Small intestine (tissue), 7 donors: ENCODE measurements at regions not wholly inside any gene's neighbourhood (a gene's known extent, or its start where the extent isn't known, plus 50 kb on each side); places are given as distances from the start of the nearest gene placed in this dataset.

Source experiments
- DNase-seq, 2 donors: peaks; one replicate each; pipeline versions ENCODE4 v3.0.0 to v3.0.0-alpha.2; 2013
- FAIRE-seq: peaks from 2 replicates; lab custom pipeline; 2012; peaks lifted over from hg19 to GRCh38; lab: Jason Lieb, UNC
- H3K27ac ChIP-seq, 3 donors: one replicate each; pipeline ENCODE4 v1.5.1; 2013; ENCODE audit warnings: low read length in 2 of 3, mild to moderate bottlenecking in 2 of 3, control low read depth in 1 of 3, inconsistent platforms in 1 of 3, low read depth in 1 of 3, moderate library complexity in 1 of 3
- H3K27me3 ChIP-seq, 3 donors: one replicate each; pipeline ENCODE4 v1.6.1; 2013; ENCODE audit warnings: low read length in 3 of 3, inconsistent platforms in 1 of 3; ENCODE audit not compliant: control insufficient read depth in 3 of 3, insufficient read depth in 3 of 3
- H3K36me3 ChIP-seq, 3 donors: one replicate each; pipeline ENCODE4 v1.6.1; 2013; ENCODE audit warnings: low read length in 3 of 3, inconsistent platforms in 1 of 3, low read depth in 1 of 3, mild to moderate bottlenecking in 1 of 3, moderate library complexity in 1 of 3; ENCODE audit not compliant: control insufficient read depth in 3 of 3, insufficient read depth in 2 of 3
- H3K4me1 ChIP-seq, 3 donors: one replicate each; pipeline ENCODE4 v1.6.1; 2013; ENCODE audit warnings: low read length in 2 of 3, inconsistent platforms in 1 of 3, low read depth in 1 of 3, mild to moderate bottlenecking in 1 of 3, moderate library complexity in 1 of 3; ENCODE audit not compliant: control insufficient read depth in 3 of 3, insufficient read depth in 2 of 3
- H3K4me3 ChIP-seq, 3 donors: one replicate each; pipeline ENCODE4 v1.5.1; 2013; ENCODE audit warnings: low read length in 3 of 3, control low read depth in 1 of 3, inconsistent platforms in 1 of 3, low read depth in 1 of 3, mild to moderate bottlenecking in 1 of 3, moderate library complexity in 1 of 3
- H3K9me3 ChIP-seq, 2 donors: one replicate each; pipeline ENCODE4 v1.6.1; 2013; ENCODE audit warnings: low read depth in 1 of 2, low read length in 1 of 2; ENCODE audit not compliant: control insufficient read depth in 2 of 2, insufficient read depth in 1 of 2
- WGBS, 3 donors: extraction: QIAGEN DNeasy Blood & Tissue Kit; methylation state at CpG; one replicate each; pipeline ENCODE4 v1.1.7; 2013; 5-methylcytosine and 5-hydroxymethylcytosine counted together
- donor health status: healthy with polysubstance abuse.
- donor health status: control.
- donor health status: control.
- donor health status: Bipolar disorder and iron deficiency.
- donor health status: healthy.

DNA sequence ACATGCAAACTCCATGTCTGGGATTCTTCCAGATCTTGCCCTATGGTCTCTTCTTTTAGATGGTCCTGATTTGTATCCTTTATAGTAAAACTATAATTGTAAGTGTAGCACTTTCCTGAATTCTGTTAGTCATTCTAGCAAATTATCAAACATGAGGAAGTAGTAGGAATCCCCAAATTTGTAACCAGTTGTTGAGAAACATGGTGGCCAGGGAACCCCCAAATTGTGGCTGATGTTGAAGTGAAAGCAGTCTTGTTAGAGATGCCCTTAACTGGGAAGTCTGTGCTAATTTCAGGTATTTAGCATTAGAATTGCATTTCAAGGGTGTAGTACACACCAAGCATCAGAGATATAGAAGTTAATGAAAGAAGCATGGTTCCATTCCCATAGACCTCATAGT, 180.4 kb upstream of the STT3B start:
- Histone ChIP-seq H3K9me3 (no peaks in the 10 kb centered on the region), H3K27me3 (no peaks in the 10 kb centered on the region), H3K4me3 (no peak overlapping the region), H3K36me3 (no peaks in the 10 kb centered on the region), H3K27ac (no peak overlapping the region), H3K4me1 (no peaks in the 10 kb centered on the region)
- FAIRE-seq (no peak), DNase-seq (no peak)

DNA sequence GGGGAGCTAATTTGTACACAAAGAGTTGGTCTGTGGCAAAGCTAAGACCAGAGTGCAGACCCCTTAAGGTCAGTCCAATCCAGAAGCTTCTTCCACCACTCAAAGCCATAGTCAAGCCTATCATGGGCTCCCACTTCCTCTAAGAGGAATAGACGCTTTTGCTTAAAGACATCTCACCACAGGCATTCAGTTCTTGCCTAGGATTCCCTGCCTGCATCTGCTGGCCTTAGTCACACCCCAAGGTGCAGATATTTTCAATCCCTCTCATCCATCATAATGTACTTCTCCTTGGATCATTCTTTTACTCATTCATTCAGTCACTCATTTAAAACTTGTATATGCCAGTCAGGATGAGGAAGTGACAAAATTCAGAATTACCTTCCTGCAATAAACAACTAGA, 179.6 kb upstream of the STT3B start:
- WGBS, 3 donors = 79 to 88% (median 83%) methylated on average over 1 of the region's 1 CpG

DNA sequence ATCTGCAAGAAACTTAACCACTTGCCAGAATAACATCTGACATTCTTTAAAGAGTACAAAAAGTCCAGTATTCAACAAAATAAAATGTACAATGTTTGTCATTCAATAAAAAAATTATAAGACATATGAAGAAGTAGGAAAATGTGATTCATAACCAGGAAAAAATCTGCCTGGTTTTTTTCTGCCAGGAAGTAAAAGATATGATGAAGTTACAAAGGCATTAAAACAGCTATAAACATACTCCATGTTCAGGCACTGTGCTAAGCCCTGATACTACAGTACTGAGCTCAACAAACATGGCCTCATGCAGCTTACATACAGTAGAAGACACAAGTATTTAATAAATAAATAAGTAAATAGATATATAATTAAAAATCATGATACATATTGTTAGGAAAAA, 178.4 kb upstream of the STT3B start:
- no peak for DNase-seq
- Histone ChIP-seq H3K4me3 (no peak overlapping the region), H3K27ac (no peak overlapping the region), H3K36me3 (no peaks in the 10 kb centered on the region), H3K9me3 (no peaks in the 10 kb centered on the region), H3K27me3 (no peaks in the 10 kb centered on the region), H3K4me1 (no peaks in the 10 kb centered on the region)
- no peak for FAIRE-seq

More for the DNA sequence above, 179.6 kb upstream of the STT3B start:
- Histone ChIP-seq H3K27ac (no peak overlapping the region), H3K27me3 (no peaks in the 10 kb centered on the region), H3K9me3 (no peaks in the 10 kb centered on the region), H3K4me3 (no peak overlapping the region), H3K4me1 (no peaks in the 10 kb centered on the region), H3K36me3 (no peaks in the 10 kb centered on the region)
- no peak for DNase-seq
- FAIRE-seq = no peak

DNA sequence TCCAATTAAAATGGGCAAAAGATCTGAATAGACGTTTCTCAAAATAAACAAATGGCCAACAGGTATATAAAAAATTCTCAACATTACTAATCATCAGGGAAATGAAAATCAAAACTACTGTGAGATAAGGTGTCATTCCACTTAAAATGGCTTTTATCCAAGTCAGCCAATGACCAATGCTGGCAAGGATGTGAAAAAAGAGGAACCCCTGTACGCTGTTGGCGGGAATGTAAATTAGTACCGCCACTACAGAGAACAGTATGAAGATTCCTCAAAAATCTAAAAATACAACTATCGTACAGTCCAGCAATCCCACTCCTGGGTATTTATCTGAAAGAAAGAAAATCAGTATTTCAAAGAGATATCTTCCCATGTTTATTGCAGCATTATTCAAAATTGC, 176.9 kb upstream of the STT3B start:
- H3K27me3 ChIP-seq = no peaks in the 10 kb centered on the region
- H3K36me3 ChIP-seq = no peaks in the 10 kb centered on the region
- DNase-seq = no peak
- H3K4me1 ChIP-seq = no peaks in the 10 kb centered on the region
- WGBS, 3 donors = 86 to 95% (median 91%) methylated on average over 5 of the region's 5 CpGs
- no peak overlapping the region for H3K27ac ChIP-seq
- no peak for FAIRE-seq
- H3K4me3 ChIP-seq = no peak overlapping the region
- no peaks in the 10 kb centered on the region for H3K9me3 ChIP-seq

DNA sequence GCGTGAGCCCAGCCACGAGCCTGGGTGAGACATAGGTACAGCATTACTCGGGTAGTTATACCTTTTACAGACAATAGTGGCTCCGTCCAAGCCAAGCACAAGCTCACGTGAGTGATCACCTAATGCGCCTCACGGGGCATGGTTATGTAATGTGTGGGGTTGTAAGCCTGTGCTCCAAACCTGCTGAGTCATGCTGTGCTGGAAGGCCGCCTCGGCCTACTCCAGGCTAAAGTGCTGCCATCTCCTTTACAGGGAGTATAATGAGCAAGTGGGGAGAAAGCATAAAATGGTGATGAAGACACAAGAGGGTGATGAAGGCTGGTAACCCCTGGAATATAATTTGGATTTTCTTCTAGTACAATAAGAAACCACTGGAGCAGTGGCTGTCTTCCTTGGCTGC, 175.8 kb upstream of the STT3B start:
- no peaks in the 10 kb centered on the region for H3K27me3 ChIP-seq
- H3K9me3 ChIP-seq = no peaks in the 10 kb centered on the region
- H3K36me3 ChIP-seq = no peaks in the 10 kb centered on the region
- no peak overlapping the region for H3K4me3 ChIP-seq
- FAIRE-seq (no peak), DNase-seq (peak in 1 of 2 donors; percentile 29)
- no peaks in the 10 kb centered on the region for H3K4me1 ChIP-seq
- H3K27ac ChIP-seq = no peak overlapping the region
- WGBS, 3 donors = 86 to 93% (median 90%) methylated on average over 9 of the region's 9 CpGs

DNA sequence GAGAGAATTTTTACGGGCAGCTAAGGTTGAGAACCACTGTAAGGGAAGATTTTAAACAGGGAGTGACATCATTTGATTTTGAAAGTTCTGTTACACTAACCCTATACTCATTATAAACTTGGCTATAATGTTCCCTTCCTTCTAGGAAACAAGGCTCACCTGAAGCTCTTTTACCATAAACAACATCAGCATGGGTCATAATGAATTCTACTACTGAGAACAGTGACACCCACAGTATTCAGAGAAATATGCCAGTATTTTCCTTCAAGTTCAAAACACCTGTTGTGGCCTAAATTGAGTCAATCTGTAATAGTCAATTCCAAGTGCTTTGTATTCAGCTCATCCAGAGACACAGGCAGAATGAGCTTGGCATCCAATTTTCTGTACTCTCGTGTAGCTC, 175.3 kb upstream of the STT3B start:
- Histone ChIP-seq H3K27me3 (no peaks in the 10 kb centered on the region), H3K36me3 (no peaks in the 10 kb centered on the region), H3K4me3 (no peak overlapping the region), H3K9me3 (no peaks in the 10 kb centered on the region), H3K27ac (no peak overlapping the region), H3K4me1 (no peaks in the 10 kb centered on the region)
- WGBS, 3 donors = 95 to 99% (median 96%) methylated on average over 2 of the region's 2 CpGs
- DNase-seq = no peak
- FAIRE-seq = no peak

DNA sequence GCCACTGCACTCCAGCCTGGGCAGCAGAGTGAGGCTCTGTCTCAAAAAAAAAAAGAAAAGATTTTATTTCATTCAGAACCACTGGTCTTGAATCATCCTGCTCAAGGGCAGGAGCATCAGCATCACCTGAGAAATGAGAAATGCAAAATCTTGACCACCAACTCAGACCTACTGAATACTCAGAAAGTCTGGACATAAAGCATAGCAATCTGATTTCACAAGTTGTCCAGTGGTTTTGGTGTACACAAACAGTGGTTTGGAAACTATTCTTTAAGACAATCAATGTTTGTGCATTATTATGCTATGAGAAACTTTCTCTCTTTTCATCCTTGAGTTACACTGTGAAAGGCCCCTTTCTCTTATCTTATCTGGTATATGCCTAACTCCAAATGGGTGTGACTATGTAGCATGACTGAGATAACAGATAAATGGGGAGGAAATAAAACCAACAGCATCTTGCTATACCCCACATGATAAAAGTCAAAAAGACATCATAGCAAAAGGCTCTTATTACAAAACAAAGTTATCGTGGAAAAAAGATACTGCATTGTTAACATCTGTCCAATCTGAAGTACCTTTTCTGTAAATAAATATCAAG, 174.2 kb upstream of the STT3B start:
- 59 to 84% (median 63%) methylated on average over 1 of the region's 1 CpG for WGBS, 3 donors
- Histone ChIP-seq H3K9me3 (no peaks in the 10 kb centered on the region), H3K4me1 (no peaks in the 10 kb centered on the region), H3K36me3 (no peaks in the 10 kb centered on the region), H3K27me3 (no peaks in the 10 kb centered on the region), H3K27ac (no peak overlapping the region), H3K4me3 (no peak overlapping the region)
- DNase-seq = no peak
- FAIRE-seq = no peak

DNA sequence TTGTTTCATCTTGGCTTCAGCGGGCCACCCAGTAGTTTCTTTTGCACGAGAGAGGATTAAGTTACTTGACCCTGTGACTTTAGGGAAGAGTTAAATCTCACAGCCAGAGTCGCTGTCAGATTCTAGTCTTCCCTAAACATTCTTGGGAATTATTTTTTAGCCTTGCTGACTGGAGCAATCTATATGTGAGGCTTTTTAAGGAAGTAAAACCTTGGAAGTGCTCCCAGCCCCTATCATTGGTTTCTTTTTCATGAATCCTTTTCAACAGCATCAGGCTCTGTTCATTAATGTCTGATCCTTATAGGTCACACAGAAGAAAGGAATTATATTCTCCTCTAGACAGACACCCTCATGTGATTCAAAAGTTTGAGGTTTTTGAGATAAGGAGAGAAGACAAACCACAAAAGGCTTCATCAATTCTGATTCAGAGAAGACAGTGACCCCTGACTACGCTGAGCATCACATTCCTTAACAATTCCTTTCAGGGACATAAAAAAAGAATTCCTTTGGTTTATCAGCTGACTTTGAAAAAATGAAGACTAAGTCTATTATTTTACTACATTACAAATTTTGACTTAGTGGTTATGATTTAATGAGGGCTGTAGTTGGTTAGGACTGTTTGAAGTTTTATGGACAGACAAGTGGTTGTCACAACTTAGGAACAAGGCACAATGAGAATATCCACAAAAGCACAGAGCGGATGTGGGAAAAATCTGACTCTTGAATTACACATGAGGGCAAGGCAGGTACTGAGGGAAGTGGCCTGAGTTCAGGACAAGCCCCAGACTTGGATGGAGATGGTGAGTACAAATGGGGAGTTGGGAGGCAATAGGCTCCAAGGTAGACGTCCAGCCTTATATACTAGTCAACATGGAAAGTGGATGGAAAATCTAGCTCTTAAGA, 171.1 kb upstream of the STT3B start:
- H3K4me3 ChIP-seq = no peak overlapping the region
- no peaks in the 10 kb centered on the region for H3K4me1 ChIP-seq
- 65 to 73% (median 66%) methylated on average over 6 of the region's 6 CpGs for WGBS, 3 donors
- no peaks in the 10 kb centered on the region for H3K36me3 ChIP-seq
- H3K27ac ChIP-seq = no peak overlapping the region
- H3K9me3 ChIP-seq = no peaks in the 10 kb centered on the region
- DNase-seq (no peak), FAIRE-seq (no peak)
- no peaks in the 10 kb centered on the region for H3K27me3 ChIP-seq
